ENCODE measurements at regions not wholly inside any gene's neighbourhood (a gene's known extent, or its start where the extent isn't known, plus 50 kb on each side); places are given as distances from the start of the nearest gene placed in this dataset.

DNA sequence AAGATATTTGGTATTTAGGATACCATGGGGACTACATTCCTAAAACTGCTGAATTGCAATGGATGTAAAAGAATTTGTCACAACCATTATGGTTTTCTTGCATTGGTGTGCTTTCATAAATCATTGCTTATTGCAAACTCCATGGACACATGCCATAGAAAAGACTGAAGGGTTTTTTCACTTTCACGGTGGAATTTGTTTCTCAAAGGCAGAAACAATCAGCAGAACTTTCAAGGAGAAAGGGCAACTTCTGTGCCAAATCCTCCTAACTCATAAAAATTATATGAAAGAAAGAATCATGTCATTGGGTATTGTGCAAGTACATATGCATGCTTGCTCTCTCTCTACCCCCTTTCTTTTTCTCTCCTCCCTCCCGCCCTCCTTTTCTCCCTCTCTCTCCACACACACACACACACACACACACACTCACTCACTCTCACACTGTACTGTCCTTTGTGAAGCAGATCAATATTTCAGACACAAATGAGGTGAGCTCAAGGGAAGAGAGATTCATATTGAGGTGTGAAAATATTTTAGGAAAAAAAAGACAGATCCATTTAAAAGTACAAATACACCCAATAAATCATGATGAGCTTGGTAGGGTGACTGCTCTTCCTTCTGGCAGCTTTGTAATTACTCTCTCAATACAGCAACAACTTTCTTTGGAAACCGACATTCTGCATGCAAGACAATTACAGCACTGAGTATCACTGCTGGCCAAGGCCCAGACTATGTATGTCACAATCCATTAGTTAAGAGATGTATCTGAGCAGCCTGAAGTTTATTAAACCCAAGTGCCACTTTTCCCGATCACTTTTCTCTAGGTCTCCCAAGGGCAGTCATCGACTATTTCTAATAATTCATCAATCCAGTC is 492.6 kb downstream of the TUSC7 start:
- no peak for DNase-seq

DNA sequence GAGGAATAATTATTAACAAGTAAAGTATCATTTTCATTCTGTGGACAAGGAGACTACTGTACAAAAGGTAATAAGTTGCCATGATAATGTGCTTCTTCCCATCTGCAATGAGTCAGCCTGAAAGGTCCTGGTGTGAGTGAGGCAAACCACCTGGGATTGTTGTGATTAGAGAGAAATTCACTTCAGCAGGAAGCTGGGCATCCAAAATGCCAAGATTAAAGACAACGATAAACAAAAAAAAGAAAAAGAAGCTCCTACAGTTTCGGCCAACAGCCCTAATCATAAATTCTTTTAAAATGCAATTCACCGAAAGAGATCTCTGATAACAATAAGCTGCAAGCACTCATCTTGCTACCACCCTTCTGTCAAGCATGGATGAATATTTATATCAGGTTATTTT is 507.8 kb downstream of the TUSC7 start:
- DNase-seq = no peak

DNA sequence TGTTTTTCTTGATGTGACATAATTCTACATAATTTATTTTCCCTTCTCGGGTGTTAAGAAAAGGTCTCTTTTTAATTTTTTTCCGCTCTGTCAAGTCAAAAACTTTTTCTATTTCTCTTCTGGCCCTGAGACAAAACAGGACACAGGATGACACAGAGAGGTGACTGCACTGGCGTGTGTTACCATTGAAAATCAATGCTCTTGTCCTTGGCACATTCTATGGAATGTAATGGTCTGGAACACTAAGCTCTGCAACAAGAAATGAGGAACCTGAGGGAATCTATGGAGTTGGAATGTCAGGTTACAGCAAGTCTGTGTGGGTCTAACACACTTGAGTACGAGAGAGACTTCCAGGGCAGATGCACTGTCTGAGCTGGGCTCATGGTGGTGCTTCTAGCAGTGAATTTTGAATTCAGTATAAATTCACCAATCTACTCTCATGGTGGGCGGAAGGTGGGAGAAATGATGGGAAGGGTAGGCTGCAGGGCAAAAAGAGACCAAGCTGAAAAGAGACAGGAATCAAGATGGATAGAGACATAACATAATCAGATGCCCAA is 508.3 kb downstream of the TUSC7 start:
- no peak for DNase-seq

DNA sequence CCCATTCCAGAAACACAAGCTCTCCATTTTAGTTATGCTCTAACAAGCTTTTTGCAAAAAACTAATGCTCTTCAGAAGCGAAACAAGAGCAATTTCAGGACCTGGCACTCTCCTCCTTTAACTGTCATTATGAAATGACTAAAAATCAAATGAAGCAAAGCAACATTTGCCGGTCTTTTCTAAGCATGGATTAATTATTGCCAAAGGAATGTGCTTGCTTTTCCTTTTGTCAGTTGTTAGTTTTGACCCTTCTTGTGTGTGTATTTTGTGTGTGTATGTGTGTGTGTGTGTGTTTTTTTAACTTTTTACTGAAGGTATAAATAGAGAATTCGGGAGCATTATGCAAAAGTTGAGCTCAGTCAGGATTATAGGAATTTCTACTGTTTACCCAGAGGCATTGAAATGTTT is 509.1 kb downstream of the TUSC7 start:
- no peak for DNase-seq

DNA sequence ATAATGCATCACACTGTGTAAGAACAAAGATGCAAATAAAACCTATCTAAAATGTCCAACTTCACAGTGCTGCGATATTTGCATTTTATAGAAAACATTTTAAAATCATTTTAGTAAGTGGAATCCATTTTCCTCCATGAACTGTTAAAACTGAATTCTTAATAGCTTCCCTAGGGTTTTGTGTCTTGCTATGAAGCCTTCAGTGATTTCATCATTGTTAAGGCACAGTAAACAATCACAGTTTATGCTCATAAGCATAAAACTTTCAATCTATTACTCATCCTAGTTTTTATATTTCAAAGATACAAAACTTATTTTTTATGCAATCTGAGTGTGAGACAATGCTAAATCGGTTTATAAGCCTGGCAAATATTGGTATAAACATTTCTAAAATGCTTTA is 509.7 kb downstream of the TUSC7 start:
- DNase-seq = no peak

DNA sequence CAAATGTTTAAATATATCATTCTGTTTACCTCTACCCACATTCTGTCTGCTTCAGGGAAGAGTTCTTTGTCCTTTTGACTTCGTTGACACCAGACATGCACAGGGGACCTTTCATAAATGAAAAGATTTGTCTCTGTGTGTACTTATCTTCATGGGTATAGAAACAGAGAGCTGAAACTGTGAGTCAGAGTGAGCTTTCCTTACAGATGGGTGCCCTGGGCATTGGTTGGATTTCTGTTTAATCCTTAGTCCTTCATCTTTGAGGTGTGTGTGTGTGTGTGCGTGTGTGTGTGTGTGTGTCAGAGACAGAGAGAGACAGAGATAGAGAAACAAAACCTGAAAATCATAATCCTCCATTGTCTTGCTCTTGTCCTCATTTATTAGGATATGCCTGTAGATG is 517.4 kb downstream of the TUSC7 start:
- no peak for DNase-seq

DNA sequence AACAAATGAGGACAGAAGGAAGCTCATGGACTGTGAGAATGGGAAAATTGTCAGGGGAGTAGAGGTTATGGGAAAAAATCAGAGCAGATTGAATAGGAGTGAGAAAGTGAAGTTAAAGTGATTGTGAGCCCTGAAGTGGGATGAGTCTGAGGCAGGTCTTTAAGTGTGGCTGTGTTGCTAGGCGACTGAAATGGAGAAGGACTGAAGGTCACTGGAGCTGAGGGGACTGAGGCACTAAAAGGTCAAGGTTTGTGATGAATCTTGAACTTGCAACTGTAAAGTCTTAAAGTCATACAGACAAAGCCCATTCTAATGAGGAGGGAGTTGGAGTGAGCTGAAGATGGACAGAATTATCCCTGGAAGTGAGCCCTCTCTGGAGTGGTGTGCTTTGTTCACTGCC is 518.9 kb downstream of the TUSC7 start:
- DNase-seq = no peak

DNA sequence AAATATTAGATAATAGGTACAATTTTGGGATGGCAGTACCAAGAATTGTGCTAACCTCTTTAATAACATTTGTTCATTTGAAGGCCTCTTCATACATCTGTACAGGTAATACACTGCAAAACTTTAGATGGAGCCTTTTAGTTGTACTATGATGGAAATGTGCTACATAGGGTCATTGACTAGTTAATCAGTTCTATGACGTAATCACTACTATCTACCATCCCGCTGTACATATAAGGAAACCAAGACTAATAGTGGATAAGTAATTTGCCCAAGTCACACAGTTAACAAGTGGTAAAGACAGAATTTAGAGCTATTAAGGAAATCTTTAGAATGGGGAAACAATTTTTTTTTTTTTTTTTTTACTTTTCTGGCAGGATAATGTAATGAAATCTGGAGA is 521.3 kb downstream of the TUSC7 start:
- no peak for DNase-seq

DNA sequence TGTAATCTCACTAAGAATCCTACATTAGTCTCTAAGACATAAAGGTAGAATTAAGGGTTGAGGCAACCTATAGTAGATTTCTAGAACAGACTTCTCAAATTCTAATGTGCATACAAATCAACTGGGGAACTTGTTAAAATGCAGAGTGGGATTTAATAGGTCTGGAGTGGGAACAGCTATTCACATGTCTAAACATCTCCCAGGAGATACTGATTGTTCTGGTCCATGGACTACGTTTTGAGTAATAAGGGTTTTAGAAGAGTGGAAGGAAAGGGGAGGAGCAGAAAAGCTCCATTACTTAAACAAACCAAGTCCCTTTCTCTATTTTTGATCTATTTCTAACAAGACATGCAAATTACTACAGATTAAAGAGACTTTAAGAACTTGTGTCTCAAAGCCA is 524.8 kb downstream of the TUSC7 start:
- DNase-seq = no peak

DNA sequence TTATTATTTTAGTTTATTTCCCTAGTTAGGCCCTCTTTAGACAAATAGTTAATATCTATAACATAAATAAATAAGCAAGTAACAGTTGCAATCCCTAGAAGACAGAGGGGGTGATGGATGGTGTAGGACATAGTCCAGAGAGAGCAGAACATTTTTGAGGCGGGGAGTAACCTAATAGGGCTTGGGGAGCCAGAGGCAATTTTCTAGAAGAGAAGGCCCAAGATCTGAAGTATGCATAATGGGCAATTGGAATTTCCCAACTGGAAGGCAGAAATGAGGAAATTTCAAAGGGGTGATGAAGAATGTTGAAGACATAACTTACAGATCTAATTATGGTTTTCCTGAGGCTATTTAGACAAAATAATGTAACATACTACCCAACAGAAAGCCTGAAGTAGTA is 525.7 kb downstream of the TUSC7 start:
- DNase-seq = no peak

DNA sequence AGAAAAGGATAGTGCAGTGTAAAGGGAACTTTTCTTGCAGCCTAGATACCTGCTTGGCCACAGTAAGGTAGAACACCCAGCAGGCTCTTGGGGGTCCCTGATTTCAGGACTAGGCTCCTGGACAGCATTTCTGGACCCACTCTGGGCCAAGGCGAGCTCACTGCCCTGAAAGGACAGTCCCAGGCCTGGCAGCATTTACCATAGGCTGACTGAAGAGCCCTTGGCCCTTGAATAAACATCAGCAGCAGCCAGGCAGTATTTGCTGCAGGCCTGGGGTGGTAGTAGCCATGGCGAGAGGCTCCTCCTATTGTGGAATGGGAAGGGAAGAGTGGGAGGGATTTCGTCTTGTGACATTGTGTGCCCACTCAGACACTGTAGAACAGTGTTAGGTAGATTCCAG is 529.2 kb downstream of the TUSC7 start:
- DNase-seq = no peak

DNA sequence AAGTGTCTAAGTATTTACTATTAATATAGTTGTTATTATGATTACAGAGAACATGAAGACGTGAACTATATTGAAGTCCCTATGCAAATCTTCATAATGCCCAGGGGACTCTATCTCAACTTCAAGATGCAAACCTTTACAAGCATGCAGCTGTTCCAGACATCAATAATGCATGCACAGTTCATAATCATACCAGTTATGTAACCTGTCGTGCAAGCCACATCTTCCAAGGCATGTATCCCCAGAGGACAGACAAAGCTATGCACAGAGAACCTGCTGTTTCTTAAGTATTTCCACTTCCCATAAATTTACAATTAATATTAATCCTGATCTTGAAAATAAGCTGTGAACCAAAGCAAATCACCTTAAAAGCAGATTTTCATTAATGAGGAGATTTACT is 534.1 kb downstream of the TUSC7 start:
- no peak for DNase-seq

DNA sequence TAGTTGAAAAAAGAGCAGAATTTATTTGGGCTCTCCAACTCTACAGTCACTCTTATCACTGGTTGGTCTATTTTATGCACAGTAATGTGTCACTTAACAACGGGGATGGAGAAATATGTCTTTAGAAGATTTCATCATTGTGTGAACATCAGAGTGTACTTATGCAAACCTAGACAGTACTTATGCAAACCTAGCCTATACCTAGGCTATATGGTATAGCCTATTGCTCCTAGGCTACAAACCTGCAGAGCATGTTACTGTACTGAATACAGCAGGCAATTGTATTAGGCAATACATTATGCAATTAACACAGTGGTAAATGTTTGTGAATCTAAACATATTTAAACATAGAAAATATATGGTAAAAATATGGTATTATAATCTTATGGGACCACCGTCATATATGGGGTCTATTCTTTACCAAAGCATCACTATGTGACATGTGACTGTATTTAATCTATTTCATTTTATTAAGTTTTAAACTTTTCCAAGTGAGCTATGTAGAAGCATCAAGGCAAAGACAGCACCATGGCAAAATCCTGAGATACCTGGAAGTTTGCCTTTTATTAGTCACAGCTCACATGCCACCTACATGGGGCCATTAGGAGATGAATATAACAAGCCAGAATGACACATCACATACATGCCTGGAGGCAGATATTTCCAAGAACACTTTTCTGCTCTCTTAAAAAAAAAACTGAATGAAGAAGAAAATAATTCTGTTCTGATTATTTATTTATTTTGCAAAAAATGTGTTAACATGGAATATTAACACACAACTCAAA is 537.4 kb downstream of the TUSC7 start:
- DNase-seq = no peak

DNA sequence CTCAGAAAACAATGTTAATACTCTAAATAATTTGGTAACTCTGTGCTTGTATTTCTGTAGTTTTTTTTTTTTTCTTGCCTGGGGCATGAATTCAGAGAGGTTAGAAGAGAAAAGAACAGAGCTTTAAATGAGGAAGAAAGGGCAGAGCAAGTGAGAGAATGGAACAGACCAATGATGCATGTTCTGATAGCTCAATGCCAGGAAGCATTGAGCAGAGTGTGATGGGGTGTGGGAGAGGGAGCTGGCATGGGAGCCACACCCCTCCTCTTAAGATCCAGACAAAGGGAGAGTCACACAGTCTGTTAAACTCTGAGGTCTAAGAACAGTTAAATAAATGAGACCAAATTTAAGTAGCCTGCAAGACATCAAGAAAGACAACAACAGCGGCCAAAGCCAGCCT is 538.6 kb downstream of the TUSC7 start:
- no peak for DNase-seq

DNA sequence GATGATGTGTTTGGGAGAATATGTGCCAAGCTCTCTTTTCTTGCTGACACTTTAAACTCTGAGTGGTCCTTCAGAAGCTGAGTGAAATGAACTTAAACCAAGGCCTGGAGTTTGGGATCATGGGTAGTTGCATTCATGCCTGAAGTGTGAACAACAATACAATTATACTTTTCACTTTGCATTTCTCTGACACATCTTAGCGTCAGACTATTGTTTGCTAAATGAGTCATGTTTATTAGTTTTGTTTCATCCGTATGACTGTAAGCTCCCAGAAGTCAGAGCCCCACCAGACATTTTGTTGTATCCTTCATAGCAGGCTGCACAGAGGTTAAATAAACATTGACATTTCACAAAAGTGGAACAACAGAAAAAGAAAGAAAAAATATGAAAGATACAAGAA is 542.6 kb downstream of the TUSC7 start:
- no peak for DNase-seq

DNA sequence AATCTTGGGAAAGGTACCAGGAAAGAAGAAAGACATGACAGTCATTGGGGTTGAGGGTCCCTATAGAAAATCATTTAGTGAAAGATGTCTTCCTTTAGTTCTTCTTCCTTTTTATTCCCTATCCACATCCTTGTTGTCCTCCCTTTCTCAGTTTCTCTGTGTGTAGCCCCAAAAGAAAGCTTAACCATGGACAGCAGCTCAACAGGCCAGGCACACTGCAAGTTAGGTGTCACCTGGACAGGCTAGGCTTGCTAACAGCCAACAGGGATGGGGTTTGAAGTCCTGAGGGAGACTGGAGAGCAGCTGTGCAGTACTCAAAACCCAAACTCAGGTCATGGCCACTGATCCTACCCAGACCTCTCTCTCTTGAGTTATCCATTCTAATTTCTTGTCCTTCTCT is 543.1 kb downstream of the TUSC7 start:
- DNase-seq = no peak

DNA sequence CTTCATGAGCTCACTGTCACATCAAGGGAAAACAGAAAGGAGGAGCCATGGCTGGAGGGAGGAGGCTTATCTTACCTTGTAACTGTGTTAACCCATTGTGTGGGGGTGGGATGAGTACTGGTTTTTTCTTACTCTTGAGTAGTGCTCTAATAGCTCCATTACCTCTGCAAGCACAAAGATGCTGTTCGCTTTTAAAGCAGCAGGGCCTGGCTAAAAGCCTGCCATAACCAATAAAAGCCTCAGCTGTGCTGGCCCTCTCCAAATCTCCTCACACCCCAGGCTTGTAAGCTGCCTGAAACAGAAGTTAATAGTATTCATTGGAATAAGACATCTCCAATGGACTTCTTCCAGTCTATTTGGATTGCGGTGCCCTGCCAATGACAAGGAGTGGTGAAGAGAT is 544.1 kb downstream of the TUSC7 start:
- DNase-seq = no peak

DNA sequence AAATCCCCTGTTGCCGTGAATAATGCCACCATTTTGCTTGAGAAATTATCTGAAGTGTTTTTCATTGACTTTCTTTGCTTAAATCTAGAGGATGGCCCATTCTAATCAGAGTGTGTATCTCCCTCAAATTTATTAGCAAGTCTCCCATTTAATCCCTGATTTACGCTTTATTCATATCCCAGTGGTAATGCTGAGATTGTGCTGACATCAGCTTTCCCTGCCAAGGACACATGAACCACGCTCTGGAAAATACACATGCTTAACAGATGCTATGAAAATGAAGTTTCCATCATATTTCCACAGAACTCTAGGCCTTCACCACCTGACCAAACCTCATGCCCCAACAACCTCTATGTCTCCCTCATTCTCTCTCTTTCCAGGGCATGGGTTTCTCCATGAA is 545.4 kb downstream of the TUSC7 start:
- DNase-seq = no peak

DNA sequence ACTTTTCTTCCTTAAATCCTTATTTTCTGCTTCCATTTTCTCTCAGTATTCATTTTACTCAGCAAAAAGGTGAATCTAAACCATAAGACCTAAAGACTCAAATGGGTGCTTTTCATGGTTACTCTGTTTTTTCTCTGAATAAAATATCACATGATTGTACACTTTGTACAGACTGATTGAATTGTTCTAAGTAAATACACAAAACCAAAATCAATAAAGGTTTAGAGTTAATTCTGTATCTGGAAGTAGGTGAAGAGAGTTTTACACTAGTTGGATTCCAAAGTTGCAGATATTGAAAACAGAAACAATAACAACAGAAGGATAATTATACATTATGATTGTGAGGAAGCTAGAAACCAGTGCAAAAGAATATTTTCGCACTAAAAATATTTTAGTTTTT is 546.2 kb downstream of the TUSC7 start:
- no peak for DNase-seq

DNA sequence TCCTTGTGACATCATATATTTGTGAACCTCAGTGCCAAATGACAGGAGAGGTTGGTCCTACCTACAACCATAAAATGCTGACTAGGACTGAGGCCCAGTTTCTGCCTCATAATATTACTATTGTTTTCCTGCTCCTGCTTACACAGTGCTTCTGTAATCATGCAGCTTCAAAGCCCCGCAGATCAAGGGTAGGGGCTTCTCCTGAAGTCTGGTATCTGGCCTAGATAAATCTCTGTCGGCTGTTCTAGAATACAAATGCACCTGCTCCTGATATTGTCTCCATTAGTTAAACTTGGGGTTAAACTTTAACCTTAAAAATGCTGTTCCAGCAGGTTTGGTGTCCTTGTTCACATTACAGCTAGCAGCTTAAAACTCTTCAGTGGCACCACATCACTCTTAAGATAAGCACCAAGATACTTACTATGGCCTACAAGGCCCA is 552.4 kb downstream of the TUSC7 start:
- DNase-seq = no peak

DNA sequence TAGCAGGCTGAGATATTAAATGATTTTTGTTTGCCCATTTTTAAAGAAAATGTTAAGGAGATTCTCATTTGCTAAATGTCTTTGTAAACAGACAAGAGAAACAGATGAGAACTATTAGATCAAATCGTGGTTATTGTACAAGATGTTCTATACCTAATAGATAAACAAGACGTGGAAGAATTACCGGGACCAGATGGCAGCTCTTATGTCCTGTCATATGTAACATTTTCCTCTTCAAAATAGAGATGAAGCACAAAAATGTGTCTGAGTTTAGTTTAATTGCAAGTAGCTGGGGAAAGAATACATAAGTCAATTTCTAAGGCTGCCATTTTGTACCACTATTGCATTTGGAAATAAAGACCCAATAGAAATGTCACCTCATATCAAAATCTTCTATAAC is 553.7 kb downstream of the TUSC7 start:
- no peak for DNase-seq

DNA sequence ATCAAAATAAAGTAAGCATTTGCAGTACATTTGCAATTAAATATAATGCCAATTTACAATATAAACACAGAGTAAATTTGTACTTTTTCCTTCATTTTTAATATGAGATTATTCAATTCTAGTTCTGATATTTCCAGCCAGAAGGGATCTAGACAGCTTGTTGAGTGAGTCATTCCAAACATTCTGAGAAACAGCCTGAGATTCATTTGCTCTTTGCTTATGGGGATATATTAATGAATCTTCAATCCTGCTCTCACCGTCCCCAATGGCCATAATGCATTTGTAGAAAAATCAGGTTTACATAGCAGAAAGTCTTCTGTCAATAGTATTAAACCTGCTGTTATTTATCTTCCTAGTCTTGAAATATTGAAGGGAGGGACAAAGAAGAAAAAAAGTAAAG is 554.2 kb downstream of the TUSC7 start:
- no peak for DNase-seq

DNA sequence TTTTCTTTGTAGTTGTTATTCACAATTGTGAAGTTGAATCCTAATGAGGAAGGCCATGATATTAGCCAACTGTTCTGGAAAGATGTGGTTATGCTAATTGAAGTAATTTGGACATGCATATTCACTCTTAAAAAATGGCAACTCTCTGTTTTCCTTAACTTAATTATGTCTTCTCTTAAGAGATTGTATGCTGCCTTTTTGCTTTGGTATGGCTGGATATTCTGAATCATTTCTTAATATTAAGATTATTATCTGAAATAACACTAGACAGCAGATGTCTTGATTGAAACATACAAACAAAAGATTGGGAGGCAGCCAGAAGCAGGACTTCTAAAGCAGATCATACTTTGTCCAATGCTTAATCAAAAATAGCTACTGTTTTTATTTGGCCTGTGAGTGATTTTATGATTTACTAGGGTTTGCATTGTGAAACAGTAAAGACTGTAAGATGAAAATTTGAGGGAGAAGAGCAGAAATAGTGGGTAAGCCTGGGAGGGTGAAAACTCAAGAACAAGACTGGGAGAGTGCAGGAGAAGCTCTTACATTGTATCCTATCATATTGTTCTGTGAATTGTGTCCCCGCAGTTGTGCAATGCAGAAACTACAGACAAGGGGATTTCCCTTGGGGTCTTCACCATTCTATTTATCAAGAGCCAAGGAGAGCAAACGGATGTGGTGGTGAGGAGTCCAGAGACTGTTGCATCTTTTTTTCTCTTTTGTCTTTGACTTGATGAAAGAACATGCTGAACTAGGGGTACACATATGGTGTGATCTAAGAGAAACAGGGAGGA is 554.8 kb downstream of the TUSC7 start:
- no peak for DNase-seq
